GM13976 (cell line): ENCODE measurements at regions not wholly inside any gene's neighbourhood (a gene's known extent, or its start where the extent isn't known, plus 50 kb on each side); places are given as distances from the start of the nearest gene placed in this dataset.

Experiments
- DNase-seq: peaks from one replicate; pipeline ENCODE4 v3.0.0; 2012; ENCODE audit warnings: low spot score
- CTCF ChIP-seq: IDR thresholded peaks from 2 replicates; pipeline ENCODE4 v1.5.1; 2012; ENCODE audit warnings: borderline replicate concordance, mild to moderate bottlenecking; ENCODE audit not compliant: insufficient read depth; ENCODE audit errors: extremely low read depth, missing control alignments, control extremely low read depth
- in situ Hi-C: fragments of 300-500 bp; cut with MboI; formaldehyde crosslinking; loops from one replicate; pipeline ENCODE4 v1.12.0; 2022; ENCODE audit warnings: low sequenced_read_pairs, mixed read lengths, inconsistent platforms; ENCODE audit not compliant: unreplicated experiment

- in situ Hi-C loops: loop anchor here (25.0 kb wide), 1 partner anchor 757 kb away; no protein-coding TSS in a partner anchor
- no peak for DNase-seq
- TF ChIP-seq CTCF: no peak
Measured at GRCh38 chr15:69730281-69731080, 277.9 kb downstream of the RPLP1 start.

GRCh38 chr15:69731081-69731330, 278.4 kb downstream of the RPLP1 start:
- in situ Hi-C loops: loop anchor here (25.0 kb wide), 1 partner anchor 756 kb away; no protein-coding TSS in a partner anchor
- TF ChIP-seq CTCF: no peak

GRCh38 chr15:69731581-69731980, 279.0 kb downstream of the RPLP1 start:
- TF ChIP-seq CTCF: no peak
- in situ Hi-C loops: loop anchor here (25.0 kb wide), 1 partner anchor 756 kb away; no protein-coding TSS in a partner anchor
- no peak for DNase-seq

More at GRCh38 chr15:69731081-69731330, 278.4 kb downstream of the RPLP1 start:
- no peak for DNase-seq

GRCh38 chr15:69732133-69732532, 279.5 kb downstream of the RPLP1 start:
- in situ Hi-C loops: loop anchor here (25.0 kb wide), 1 partner anchor 755 kb away; no protein-coding TSS in a partner anchor
- no peak for TF ChIP-seq CTCF
- no peak for DNase-seq

- in situ Hi-C loops: loop anchor here (25.0 kb wide), 1 partner anchor 753 kb away; no protein-coding TSS in a partner anchor
- DNase-seq: no peak
Measured at GRCh38 chr15:69734699-69735098, 282.1 kb downstream of the RPLP1 start.

GRCh38 chr15:69735121-69735520, 282.5 kb downstream of the RPLP1 start:
- TF ChIP-seq CTCF: no peak
- in situ Hi-C loops: loop anchor here (25.0 kb wide), 1 partner anchor 752 kb away; no protein-coding TSS in a partner anchor
- no peak for DNase-seq

More at GRCh38 chr15:69734699-69735098, 282.1 kb downstream of the RPLP1 start:
- no peak for TF ChIP-seq CTCF
